ENCODE measurements at regions not wholly inside any gene's neighbourhood (a gene's known extent, or its start where the extent isn't known, plus 50 kb on each side); places are given as distances from the start of the nearest gene placed in this dataset.
A peak's percentile ranks its signal among the peaks of the same experiment; 100 is the strongest.

DNA sequence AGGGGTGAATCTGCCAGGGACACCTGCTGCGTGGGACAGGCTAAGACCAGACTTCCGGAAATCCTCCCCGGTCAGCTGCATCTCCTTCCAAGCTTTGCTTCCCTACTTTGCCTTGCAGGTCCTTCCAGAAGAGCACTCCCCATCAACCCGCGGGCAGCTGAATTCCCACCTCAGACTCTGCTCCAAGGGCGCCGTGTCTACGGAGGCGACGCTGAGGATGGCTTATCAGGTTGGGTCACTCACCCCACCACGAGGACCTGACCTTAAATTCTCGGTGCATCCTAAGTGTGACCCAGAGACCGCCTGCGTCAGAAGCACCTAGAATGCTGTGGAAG is 78.9 kb upstream of the KMT2C start:
- Histone ChIP-seq H3K27me3 (ENCODE audit: insufficient read depth, poor library complexity, severe bottlenecking) (no peaks in the 10 kb centered on the region), H3K27ac (replicated peaks) (no peak overlapping the region), H3K4me3 (replicated peaks; ENCODE audit: insufficient read depth, low read length) (no peak overlapping the region)
- no peak for DNase-seq (ENCODE audit: low read depth in 1 of 2, low spot score in 1 of 2)
- TF ChIP-seq POLR2AphosphoS5 (IDR thresholded peaks at IDR 0.05; ENCODE audit: low read depth) = no peak
- TF ChIP-seq, protein P1, sequence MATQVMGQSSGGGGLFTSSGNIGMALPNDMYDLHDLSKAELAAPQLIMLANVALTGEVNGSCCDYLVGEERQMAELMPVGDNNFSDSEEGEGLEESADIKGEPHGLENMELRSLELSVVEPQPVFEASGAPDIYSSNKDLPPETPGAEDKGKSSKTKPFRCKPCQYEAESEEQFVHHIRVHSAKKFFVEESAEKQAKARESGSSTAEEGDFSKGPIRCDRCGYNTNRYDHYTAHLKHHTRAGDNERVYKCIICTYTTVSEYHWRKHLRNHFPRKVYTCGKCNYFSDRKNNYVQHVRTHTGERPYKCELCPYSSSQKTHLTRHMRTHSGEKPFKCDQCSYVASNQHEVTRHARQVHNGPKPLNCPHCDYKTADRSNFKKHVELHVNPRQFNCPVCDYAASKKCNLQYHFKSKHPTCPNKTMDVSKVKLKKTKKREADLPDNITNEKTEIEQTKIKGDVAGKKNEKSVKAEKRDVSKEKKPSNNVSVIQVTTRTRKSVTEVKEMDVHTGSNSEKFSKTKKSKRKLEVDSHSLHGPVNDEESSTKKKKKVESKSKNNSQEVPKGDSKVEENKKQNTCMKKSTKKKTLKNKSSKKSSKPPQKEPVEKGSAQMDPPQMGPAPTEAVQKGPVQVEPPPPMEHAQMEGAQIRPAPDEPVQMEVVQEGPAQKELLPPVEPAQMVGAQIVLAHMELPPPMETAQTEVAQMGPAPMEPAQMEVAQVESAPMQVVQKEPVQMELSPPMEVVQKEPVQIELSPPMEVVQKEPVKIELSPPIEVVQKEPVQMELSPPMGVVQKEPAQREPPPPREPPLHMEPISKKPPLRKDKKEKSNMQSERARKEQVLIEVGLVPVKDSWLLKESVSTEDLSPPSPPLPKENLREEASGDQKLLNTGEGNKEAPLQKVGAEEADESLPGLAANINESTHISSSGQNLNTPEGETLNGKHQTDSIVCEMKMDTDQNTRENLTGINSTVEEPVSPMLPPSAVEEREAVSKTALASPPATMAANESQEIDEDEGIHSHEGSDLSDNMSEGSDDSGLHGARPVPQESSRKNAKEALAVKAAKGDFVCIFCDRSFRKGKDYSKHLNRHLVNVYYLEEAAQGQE (IDR thresholded peaks at IDR 0.05; ENCODE audit: insufficient replicate concordance, low read depth) = no peak
- no peak for TF ChIP-seq SPI1 (IDR thresholded peaks at IDR 0.05; ENCODE audit: borderline replicate concordance, low read depth)
- TF ChIP-seq, protein P2, sequence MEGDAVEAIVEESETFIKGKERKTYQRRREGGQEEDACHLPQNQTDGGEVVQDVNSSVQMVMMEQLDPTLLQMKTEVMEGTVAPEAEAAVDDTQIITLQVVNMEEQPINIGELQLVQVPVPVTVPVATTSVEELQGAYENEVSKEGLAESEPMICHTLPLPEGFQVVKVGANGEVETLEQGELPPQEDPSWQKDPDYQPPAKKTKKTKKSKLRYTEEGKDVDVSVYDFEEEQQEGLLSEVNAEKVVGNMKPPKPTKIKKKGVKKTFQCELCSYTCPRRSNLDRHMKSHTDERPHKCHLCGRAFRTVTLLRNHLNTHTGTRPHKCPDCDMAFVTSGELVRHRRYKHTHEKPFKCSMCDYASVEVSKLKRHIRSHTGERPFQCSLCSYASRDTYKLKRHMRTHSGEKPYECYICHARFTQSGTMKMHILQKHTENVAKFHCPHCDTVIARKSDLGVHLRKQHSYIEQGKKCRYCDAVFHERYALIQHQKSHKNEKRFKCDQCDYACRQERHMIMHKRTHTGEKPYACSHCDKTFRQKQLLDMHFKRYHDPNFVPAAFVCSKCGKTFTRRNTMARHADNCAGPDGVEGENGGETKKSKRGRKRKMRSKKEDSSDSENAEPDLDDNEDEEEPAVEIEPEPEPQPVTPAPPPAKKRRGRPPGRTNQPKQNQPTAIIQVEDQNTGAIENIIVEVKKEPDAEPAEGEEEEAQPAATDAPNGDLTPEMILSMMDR (IDR thresholded peaks at IDR 0.05; ENCODE audit: insufficient read depth, low read length) = no peak

- Histone ChIP-seq H3K27me3 (ENCODE audit: insufficient read depth, poor library complexity, severe bottlenecking) (no peaks in the 10 kb centered on the region), H3K27ac (replicated peaks) (no peak overlapping the region), H3K4me3 (replicated peaks; ENCODE audit: insufficient read depth, low read length) (no peak overlapping the region)
- DNase-seq (ENCODE audit: low read depth in 1 of 2, low spot score in 1 of 2) = no peak
- no peak for TF ChIP-seq POLR2AphosphoS5 (IDR thresholded peaks at IDR 0.05; ENCODE audit: low read depth)
- TF ChIP-seq, protein P1 (IDR thresholded peaks at IDR 0.05; ENCODE audit: insufficient replicate concordance, low read depth) = no peak
- TF ChIP-seq, protein P2 (IDR thresholded peaks at IDR 0.05; ENCODE audit: insufficient read depth, low read length) = no peak
- TF ChIP-seq SPI1 (IDR thresholded peaks at IDR 0.05; ENCODE audit: borderline replicate concordance, low read depth) = no peak
- no peak for TF ChIP-seq GABPA (IDR thresholded peaks at IDR 0.05; ENCODE audit: low read depth)
Observed at GRCh38 chr7:152513861-152514770, 78.3 kb upstream of the KMT2C start.

DNA sequence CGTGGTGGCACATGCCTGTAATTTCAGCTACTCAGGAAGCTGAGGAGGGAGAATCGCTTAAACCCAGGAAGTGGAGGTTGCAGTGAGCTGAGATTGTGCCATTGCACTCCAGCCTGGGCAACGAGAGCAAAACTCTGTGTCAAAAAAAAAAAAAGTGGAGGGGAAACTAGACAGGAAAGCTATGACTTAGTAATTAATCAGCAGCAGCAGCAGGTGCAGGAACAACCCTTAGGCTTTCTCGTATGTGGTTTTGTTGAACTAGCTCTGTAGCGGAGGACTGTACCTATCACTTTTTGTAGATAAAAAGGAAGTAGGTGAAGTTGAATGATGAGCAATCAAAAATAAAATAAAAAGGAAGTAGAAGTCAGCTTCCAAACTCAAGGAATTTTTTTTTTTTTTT is 76.9 kb upstream of the KMT2C start:
- DNase-seq (ENCODE audit: low read depth in 1 of 2, low spot score in 1 of 2) = peak; percentile 21 to 39
- H3K27me3 ChIP-seq (ENCODE audit: insufficient read depth, poor library complexity, severe bottlenecking) = no peaks in the 10 kb centered on the region
- H3K4me3 ChIP-seq (replicated peaks; ENCODE audit: insufficient read depth, low read length) = no peak overlapping the region
- TF ChIP-seq, protein P2 (IDR thresholded peaks at IDR 0.05; ENCODE audit: insufficient read depth, low read length) = no peak
- TF ChIP-seq, protein P1 (IDR thresholded peaks at IDR 0.05; ENCODE audit: insufficient replicate concordance, low read depth) = no peak
- TF ChIP-seq SPI1 (IDR thresholded peaks at IDR 0.05; ENCODE audit: borderline replicate concordance, low read depth) = no peak
- no peak for TF ChIP-seq GABPA (IDR thresholded peaks at IDR 0.05; ENCODE audit: low read depth)
- no peak for TF ChIP-seq POLR2AphosphoS5 (IDR thresholded peaks at IDR 0.05; ENCODE audit: low read depth)
- H3K27ac ChIP-seq (replicated peaks) = no peak overlapping the region
